Ovary (tissue), 3 donors: ENCODE measurements at regions not wholly inside any gene's neighbourhood (a gene's known extent, or its start where the extent isn't known, plus 50 kb on each side); places are given as distances from the start of the nearest gene placed in this dataset.

Experiments used
- CTCF ChIP-seq, 3 donors: fragments of 450-650 bp in 2 of 3; fragments of 200-600 bp in 1 of 3; IDR thresholded peaks; one replicate each; pipeline versions ENCODE4 v1.5.1 to v1.8.0; 2016 to 2022; ENCODE audit warnings: antibody characterized with exemption in 3 of 3, mild to moderate bottlenecking in 1 of 3
- POLR2A ChIP-seq: fragments of 450-650 bp; IDR thresholded peaks from one replicate; pipeline ENCODE4 v1.6.1; 2017; ENCODE audit warnings: antibody characterized with exemption, mild to moderate bottlenecking, moderate library complexity
- donor health status: DM: no; HTN: no; CAD: no.

- TF ChIP-seq CTCF (IDR thresholded peaks at IDR 0.05) = no peak
- TF ChIP-seq POLR2A = no peak
Observed at GRCh38 chr5:167709625-167710024, 581.8 kb upstream of the WWC1 start.
